ENCODE measurements at regions not wholly inside any gene's neighbourhood (a gene's known extent, or its start where the extent isn't known, plus 50 kb on each side); places are given as distances from the start of the nearest gene placed in this dataset.

DNA sequence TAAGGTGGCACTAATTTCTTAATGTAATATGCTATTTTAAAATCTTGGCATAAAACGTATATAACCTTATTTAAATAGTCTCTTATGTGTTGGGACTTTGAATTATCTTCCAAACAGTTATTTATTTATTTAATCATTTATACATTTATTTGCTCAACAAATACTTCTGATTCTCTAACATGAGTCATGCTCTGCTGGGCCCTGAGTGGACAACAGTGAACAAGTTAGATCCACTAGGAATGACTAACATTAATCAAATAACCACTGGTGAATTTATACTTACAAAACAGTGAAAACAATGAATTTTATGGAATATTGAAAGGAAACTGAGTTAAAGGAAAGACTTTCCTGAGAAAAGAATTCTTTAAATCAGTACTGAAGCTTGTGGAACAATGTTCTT, 1257.2 kb upstream of the CHAC2 start:
- Histone ChIP-seq H3K4me3 (no peak overlapping the region), H3K36me3 (no peaks in the 10 kb centered on the region), H3K27me3 (no peaks in the 10 kb centered on the region), H3K27ac (no peak overlapping the region), H3K4me1 (no peaks in the 10 kb centered on the region), H3K9me3 (no peaks in the 10 kb centered on the region)
- DNase-seq (no peak), ATAC-seq (ENCODE audit: low FRiP score in 2 of 2) (no peak)
- 78 to 81% methylated on average over 1 of the region's 1 CpG for WGBS, 2 donors
- no peak for TF ChIP-seq EP300 (IDR thresholded peaks at IDR 0.05)
- no peak for TF ChIP-seq POLR2A (IDR thresholded peaks at IDR 0.05)
- no peak for TF ChIP-seq POLR2AphosphoS5 (IDR thresholded peaks at IDR 0.05)

DNA sequence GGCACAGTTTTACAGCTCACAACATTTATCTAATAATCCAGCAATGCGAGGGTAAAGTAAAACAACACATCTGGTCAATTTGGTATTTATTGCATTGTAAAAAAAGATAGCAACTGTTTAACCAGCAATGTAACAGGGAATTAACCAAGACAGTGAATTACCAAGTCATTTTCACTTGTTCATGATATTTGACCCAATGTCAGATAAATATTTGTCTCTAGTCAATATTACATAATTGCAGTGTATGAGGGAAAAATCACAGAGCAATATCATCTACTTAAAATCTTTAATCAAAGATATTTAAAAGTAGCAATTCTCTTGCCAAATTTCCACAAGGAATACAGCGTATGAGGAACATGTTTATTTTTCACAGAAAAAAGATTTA, 1265.1 kb upstream of the CHAC2 start:
- Histone ChIP-seq H3K36me3 (no peaks in the 10 kb centered on the region), H3K27ac (no peak overlapping the region), H3K4me1 (no peaks in the 10 kb centered on the region), H3K27me3 (no peaks in the 10 kb centered on the region), H3K4me3 (no peak overlapping the region), H3K9me3 (no peaks in the 10 kb centered on the region)
- TF ChIP-seq CTCF (IDR thresholded peaks at IDR 0.05) (no peak), POLR2A (IDR thresholded peaks at IDR 0.05) (no peak), EP300 (IDR thresholded peaks at IDR 0.05) (no peak), POLR2AphosphoS5 (IDR thresholded peaks at IDR 0.05) (no peak)
- no peak for ATAC-seq (ENCODE audit: low FRiP score in 2 of 2)
- DNase-seq, result no peak
- 70 to 72% methylated on average over 2 of the region's 2 CpGs for WGBS, 2 donors

- H3K36me3 ChIP-seq, result no peaks in the 10 kb centered on the region
- TF ChIP-seq EP300 (IDR thresholded peaks at IDR 0.05), result no peak
- TF ChIP-seq POLR2AphosphoS5 (IDR thresholded peaks at IDR 0.05), result no peak
- TF ChIP-seq CTCF (IDR thresholded peaks at IDR 0.05), result no peak
- TF ChIP-seq POLR2A (IDR thresholded peaks at IDR 0.05), result no peak
- no peak overlapping the region for H3K27ac ChIP-seq
- 58 to 82% methylated on average over 2 of the region's 2 CpGs for WGBS, 2 donors
- ATAC-seq (ENCODE audit: low FRiP score in 2 of 2) (no peak), DNase-seq (no peak)
- no peaks in the 10 kb centered on the region for H3K9me3 ChIP-seq
- H3K27me3 ChIP-seq, result no peaks in the 10 kb centered on the region
- H3K4me3 ChIP-seq, result no peak overlapping the region
- no peaks in the 10 kb centered on the region for H3K4me1 ChIP-seq
Observed at GRCh38 chr2:52501715-52502475, 1265.7 kb upstream of the CHAC2 start.

DNA sequence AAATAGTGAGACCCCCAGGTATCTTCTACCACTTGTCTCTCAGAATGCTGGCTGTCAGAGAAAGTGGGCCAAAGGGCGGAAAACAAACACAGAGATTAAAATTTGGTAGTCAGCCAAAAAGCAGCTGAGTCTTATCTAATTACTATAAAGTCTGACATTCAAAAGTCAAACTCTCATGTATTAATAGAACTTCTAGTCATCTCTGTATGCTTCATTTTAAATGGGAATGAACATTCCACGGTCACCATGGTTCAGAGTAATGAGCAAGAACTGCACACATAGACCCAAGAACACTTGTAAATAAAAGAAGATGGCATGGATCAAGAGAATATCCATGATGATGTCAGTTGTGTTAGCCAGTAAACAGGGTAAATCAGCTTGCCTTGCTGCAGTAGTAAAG, 1267.0 kb upstream of the CHAC2 start:
- 46 to 51% methylated on average over 2 of the region's 2 CpGs for WGBS, 2 donors
- Histone ChIP-seq H3K36me3 (no peaks in the 10 kb centered on the region), H3K4me1 (no peaks in the 10 kb centered on the region), H3K4me3 (no peak overlapping the region), H3K27me3 (no peaks in the 10 kb centered on the region), H3K9me3 (no peaks in the 10 kb centered on the region), H3K27ac (no peak overlapping the region)
- TF ChIP-seq POLR2AphosphoS5 (IDR thresholded peaks at IDR 0.05), result no peak
- TF ChIP-seq EP300 (IDR thresholded peaks at IDR 0.05), result no peak
- TF ChIP-seq POLR2A (IDR thresholded peaks at IDR 0.05), result no peak
- no peak for TF ChIP-seq CTCF (IDR thresholded peaks at IDR 0.05)
- DNase-seq, result no peak
- ATAC-seq (ENCODE audit: low FRiP score in 2 of 2), result no peak

DNA sequence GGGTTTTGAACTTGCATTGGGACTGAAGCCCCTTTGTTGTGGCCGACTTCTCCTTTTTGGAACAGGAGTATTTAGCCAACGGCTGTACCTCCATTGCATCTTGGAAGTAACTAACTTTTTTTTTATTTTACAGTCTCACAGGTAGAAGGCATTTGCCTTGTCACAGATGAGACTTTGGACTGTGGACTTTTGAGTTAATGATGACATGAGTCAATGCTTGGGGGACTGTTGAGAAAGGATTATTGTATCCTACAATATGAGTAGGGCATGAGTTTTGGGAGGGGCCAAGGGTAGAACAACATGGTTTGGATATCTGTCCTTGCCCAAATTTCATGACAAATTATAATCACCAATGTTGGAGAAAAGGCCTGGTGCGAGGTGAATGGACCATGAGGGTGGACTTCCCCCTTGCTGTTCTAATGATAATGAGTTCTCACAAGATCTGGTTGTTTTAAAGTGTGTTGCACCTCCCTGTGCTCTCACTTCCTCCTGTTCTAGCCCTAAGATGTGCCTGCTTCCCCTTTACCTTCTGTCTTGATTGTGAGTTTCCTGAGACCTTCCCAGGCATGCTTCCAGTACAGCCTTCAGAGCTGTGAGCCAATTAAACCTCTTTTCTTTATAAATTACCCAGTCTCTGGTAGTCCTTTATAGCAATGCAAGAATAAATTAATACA, 1269.4 kb upstream of the CHAC2 start:
- Histone ChIP-seq H3K36me3 (no peaks in the 10 kb centered on the region), H3K4me1 (no peaks in the 10 kb centered on the region), H3K4me3 (no peak overlapping the region), H3K27ac (no peak overlapping the region), H3K27me3 (no peaks in the 10 kb centered on the region), H3K9me3 (no peaks in the 10 kb centered on the region)
- ATAC-seq (ENCODE audit: low FRiP score in 2 of 2) (no peak), DNase-seq (no peak)
- TF ChIP-seq POLR2A (IDR thresholded peaks at IDR 0.05) (no peak), EP300 (IDR thresholded peaks at IDR 0.05) (no peak), CTCF (IDR thresholded peaks at IDR 0.05) (no peak), POLR2AphosphoS5 (IDR thresholded peaks at IDR 0.05) (no peak)
- WGBS, 2 donors, result 72 to 88% methylated on average over 3 of the region's 3 CpGs
